ENCODE measurements at regions not wholly inside any gene's neighbourhood (a gene's known extent, or its start where the extent isn't known, plus 50 kb on each side); places are given as distances from the start of the nearest gene placed in this dataset.

- no peaks in the 10 kb centered on the region for H3K79me2 ChIP-seq (ENCODE audit: insufficient read depth, low read length)
- no peak overlapping the region for H3K4me3 Mint-ChIP-seq
- 79% methylated on average over 3 of the region's 8 CpGs for WGBS (ENCODE audit: insufficient coverage)
- no peak overlapping the region for H3K4me3 ChIP-seq (replicated peaks in 1 of 3; ENCODE audit: low read depth in 2 of 3, low read length in 3 of 3)
- no peaks in the 10 kb centered on the region for H3K36me3 Mint-ChIP-seq
- H3K9me3 ChIP-seq (replicated peaks in 1 of 2; ENCODE audit: control insufficient read depth in 1 of 2, insufficient read depth in 1 of 2, low read length in 2 of 2): peaks cover 0 to 15% of the 10 kb centered on the region in 2 donors
- H3K4me1 Mint-ChIP-seq: no peaks in the 10 kb centered on the region
- H3K9ac ChIP-seq (ENCODE audit: insufficient read depth, low read length, poor library complexity, severe bottlenecking): no peak overlapping the region
- no peaks in the 10 kb centered on the region for H3K4me1 ChIP-seq (ENCODE audit: control insufficient read depth in 1 of 2, insufficient read depth in 2 of 2, low read length in 2 of 2)
- H3K36me3 ChIP-seq (replicated peaks in 1 of 2; ENCODE audit: control insufficient read depth in 1 of 2, insufficient read depth in 2 of 2, low read length in 2 of 2): no peaks in the 10 kb centered on the region
- intact Hi-C loops (cut with micrococcal nuclease): no loop called here
- H2AFZ ChIP-seq (ENCODE audit: insufficient read depth, low read depth, low read length, poor library complexity, severe bottlenecking): no peak overlapping the region
- no peaks in the 10 kb centered on the region for H4K20me1 ChIP-seq (ENCODE audit: insufficient read depth, low read length)
- no peak for TF ChIP-seq CTCF (IDR thresholded peaks at IDR 0.05)
- H3K27me3 Mint-ChIP-seq (ENCODE audit: low read depth in 3 of 3): peaks cover 6 to 15% (median 7%) of the 10 kb centered on the region in 3 donors
- peaks cover 0 to 4% of the 10 kb centered on the region in 2 donors for H3K27me3 ChIP-seq (ENCODE audit: control insufficient read depth in 2 of 2, insufficient read depth in 2 of 2, low read length in 2 of 2)
- H3K27ac ChIP-seq (ENCODE audit: low read depth in 1 of 2, low read length in 2 of 2): no peak overlapping the region
- H3K4me2 ChIP-seq (replicated peaks; ENCODE audit: extremely low read depth, low read length, poor library complexity, severe bottlenecking): no peak overlapping the region
- H3K9me3 Mint-ChIP-seq: peaks cover 3 to 16% (median 7%) of the 10 kb centered on the region in 7 donors
- H3K27ac Mint-ChIP-seq: no peak overlapping the region
- DNase-seq: no peak
These were observed 120.1 kb downstream of the TWIST2 start for GRCh38 chr2:238967978-238968360.

- Mint-ChIP-seq H3K27ac (no peak overlapping the region), H3K9me3 (peaks cover 3 to 16% (median 7%) of the 10 kb centered on the region in 7 donors), H3K4me1 (no peaks in the 10 kb centered on the region), H3K27me3 (ENCODE audit: low read depth in 3 of 3) (peaks cover 7 to 12% (median 9%) of the 10 kb centered on the region in 3 donors), H3K4me3 (no peak overlapping the region), H3K36me3 (no peaks in the 10 kb centered on the region)
- Histone ChIP-seq H3K79me2 (ENCODE audit: insufficient read depth, low read length) (no peaks in the 10 kb centered on the region), H3K27ac (ENCODE audit: low read depth in 1 of 2, low read length in 2 of 2) (no peak overlapping the region), H2AFZ (ENCODE audit: insufficient read depth, low read depth, low read length, poor library complexity, severe bottlenecking) (no peak overlapping the region), H3K27me3 (ENCODE audit: control insufficient read depth in 2 of 2, insufficient read depth in 2 of 2, low read length in 2 of 2) (peaks cover 0 to 4% of the 10 kb centered on the region in 2 donors), H3K4me3 (replicated peaks in 1 of 3; ENCODE audit: low read depth in 2 of 3, low read length in 3 of 3) (no peak overlapping the region), H3K4me2 (replicated peaks; ENCODE audit: extremely low read depth, low read length, poor library complexity, severe bottlenecking) (no peak overlapping the region), H3K9me3 (replicated peaks in 1 of 2; ENCODE audit: control insufficient read depth in 1 of 2, insufficient read depth in 1 of 2, low read length in 2 of 2) (peaks cover 0 to 15% of the 10 kb centered on the region in 2 donors), H3K4me1 (ENCODE audit: control insufficient read depth in 1 of 2, insufficient read depth in 2 of 2, low read length in 2 of 2) (no peaks in the 10 kb centered on the region), H4K20me1 (ENCODE audit: insufficient read depth, low read length) (no peaks in the 10 kb centered on the region), H3K9ac (ENCODE audit: insufficient read depth, low read length, poor library complexity, severe bottlenecking) (no peak overlapping the region), H3K36me3 (replicated peaks in 1 of 2; ENCODE audit: control insufficient read depth in 1 of 2, insufficient read depth in 2 of 2, low read length in 2 of 2) (no peaks in the 10 kb centered on the region)
- TF ChIP-seq CTCF (IDR thresholded peaks at IDR 0.05): no peak
- no peak for DNase-seq
- intact Hi-C loops (cut with micrococcal nuclease): no loop called here
- WGBS (ENCODE audit: insufficient coverage): 80% methylated on average over 11 of the region's 18 CpGs
These were observed 120.9 kb downstream of the TWIST2 start for GRCh38 chr2:238968616-238969384.

Data from CD14-positive monocyte (primary cell).